Astrocyte of the spinal cord (primary cell): ENCODE measurements at regions not wholly inside any gene's neighbourhood (a gene's known extent, or its start where the extent isn't known, plus 50 kb on each side); places are given as distances from the start of the nearest gene placed in this dataset.

ENCODE experiments used
- DNase-seq: peaks from one replicate; pipeline ENCODE4 v3.0.0; 2011; ENCODE audit warnings: low read depth, low spot score
- H3K4me3 ChIP-seq: 2 replicates; pipeline ENCODE4 v1.5.1; 2011; ENCODE audit warnings: low read depth, mild to moderate bottlenecking, low read length, moderate library complexity
- CTCF ChIP-seq: IDR thresholded peaks from 2 replicates; pipeline ENCODE4 v1.5.1; 2012; ENCODE audit warnings: low read depth, mild to moderate bottlenecking, low read length, inconsistent platforms
- in situ Hi-C: cut with HindIII; loops from 2 replicates; pipeline ENCODE4 v1.10.0; 2017; ENCODE audit warnings: low sequenced_read_pairs

- no peak overlapping the region for H3K4me3 ChIP-seq
- no peak for DNase-seq
- in situ Hi-C loops, result no loop called here
- no peak for TF ChIP-seq CTCF
Observed at GRCh38 chr4:141503260-141503659, 133.1 kb upstream of the IL15 start.

- H3K4me3 ChIP-seq, result no peak overlapping the region
- TF ChIP-seq CTCF, result no peak
- no peak for DNase-seq
- in situ Hi-C loops, result no loop called here
Observed at GRCh38 chr4:141511055-141511454, 125.3 kb upstream of the IL15 start.

- DNase-seq, result no peak
Observed at GRCh38 chr4:141513866-141514265, 122.5 kb upstream of the IL15 start.

GRCh38 chr4:141518222-141518621 lies 118.2 kb upstream of the IL15 start:
- TF ChIP-seq CTCF, result no peak
- in situ Hi-C loops, result no loop called here
- DNase-seq, result no peak
- no peak overlapping the region for H3K4me3 ChIP-seq

More at GRCh38 chr4:141513866-141514265, 122.5 kb upstream of the IL15 start:
- no peak for TF ChIP-seq CTCF
- H3K4me3 ChIP-seq, result no peak overlapping the region
- in situ Hi-C loops, result no loop called here

- DNase-seq, result no peak
- TF ChIP-seq CTCF, result no peak
- in situ Hi-C loops, result no loop called here
- no peak overlapping the region for H3K4me3 ChIP-seq
Observed at GRCh38 chr4:141524116-141524515, 112.3 kb upstream of the IL15 start.

GRCh38 chr4:141524841-141525240 lies 111.5 kb upstream of the IL15 start:
- DNase-seq, result no peak
- TF ChIP-seq CTCF, result no peak
- in situ Hi-C loops, result no loop called here
- H3K4me3 ChIP-seq, result no peak overlapping the region

- in situ Hi-C loops, result no loop called here
- H3K4me3 ChIP-seq, result no peak overlapping the region
- DNase-seq, result no peak
- TF ChIP-seq CTCF, result no peak
Observed at GRCh38 chr4:141530627-141531026, 105.8 kb upstream of the IL15 start.
